ENCODE measurements at regions not wholly inside any gene's neighbourhood (a gene's known extent, or its start where the extent isn't known, plus 50 kb on each side); places are given as distances from the start of the nearest gene placed in this dataset.

GRCh38 chr13:107942030-107942617, 273.2 kb downstream of the LIG4 start:
- no peak for TF ChIP-seq RARB (CRISPR knock-in tag; IDR thresholded peaks at IDR 0.05)
- no peak for TF ChIP-seq OSR1 (CRISPR knock-in tag; IDR thresholded peaks at IDR 0.05)
- TF ChIP-seq ZC3H10 (CRISPR knock-in tag; IDR thresholded peaks at IDR 0.05), result no peak
- no peak for ATAC-seq

GRCh38 chr13:107941345-107942029, 273.8 kb downstream of the LIG4 start:
- no peak for TF ChIP-seq ZNF8 (CRISPR knock-in tag; IDR thresholded peaks at IDR 0.05)
- TF ChIP-seq ZC3H10 (CRISPR knock-in tag; IDR thresholded peaks at IDR 0.05), result no peak
- TF ChIP-seq BACH2 (CRISPR knock-in tag; IDR thresholded peaks at IDR 0.05; ENCODE audit: borderline replicate concordance), result no peak
- TF ChIP-seq ESRRG (CRISPR knock-in tag; IDR thresholded peaks at IDR 0.05), result no peak
- TF ChIP-seq CSRNP3 (CRISPR knock-in tag; IDR thresholded peaks at IDR 0.05), result no peak
- no peak for TF ChIP-seq PATZ1 (CRISPR knock-in tag; IDR thresholded peaks at IDR 0.05; ENCODE audit: borderline replicate concordance)
- TF ChIP-seq ZFP30 (CRISPR knock-in tag; IDR thresholded peaks at IDR 0.05), result no peak
- TF ChIP-seq POU6F1 (CRISPR knock-in tag; IDR thresholded peaks at IDR 0.05; ENCODE audit: borderline replicate concordance, low read depth), result no peak
- TF ChIP-seq PPARA (CRISPR knock-in tag; IDR thresholded peaks at IDR 0.05; ENCODE audit: borderline replicate concordance), result no peak
- no peak for TF ChIP-seq RARB (CRISPR knock-in tag; IDR thresholded peaks at IDR 0.05)
- no peak for TF ChIP-seq TSHZ2 (CRISPR knock-in tag; IDR thresholded peaks at IDR 0.05)
- TF ChIP-seq GLIS3 (CRISPR knock-in tag; IDR thresholded peaks at IDR 0.05), result no peak
- no peak for TF ChIP-seq ZNF70 (CRISPR knock-in tag; IDR thresholded peaks at IDR 0.05)
- no peak for ATAC-seq

- no peak for TF ChIP-seq ZFP3 (CRISPR knock-in tag; IDR thresholded peaks at IDR 0.05)
- TF ChIP-seq CSRNP3 (CRISPR knock-in tag; IDR thresholded peaks at IDR 0.05), result 0 out of 2 replicates have a peak, but pooled peaks have one; percentile 16
- TF ChIP-seq ZNF8 (CRISPR knock-in tag; IDR thresholded peaks at IDR 0.05), result no peak
- TF ChIP-seq CSDC2 (CRISPR knock-in tag; IDR thresholded peaks at IDR 0.05), result no peak
- no peak for TF ChIP-seq POU6F1 (CRISPR knock-in tag; IDR thresholded peaks at IDR 0.05; ENCODE audit: borderline replicate concordance, low read depth)
- TF ChIP-seq SNAI2 (CRISPR knock-in tag; IDR thresholded peaks at IDR 0.05), result no peak
- ATAC-seq, result no peak
Observed at GRCh38 chr13:107937848-107938247, 277.5 kb downstream of the LIG4 start.
